ENCODE measurements at regions not wholly inside any gene's neighbourhood (a gene's known extent, or its start where the extent isn't known, plus 50 kb on each side); places are given as distances from the start of the nearest gene placed in this dataset.
"Not testable (repeated sequence)": the region's sequence is repeated elsewhere in the genome, so short reads cannot be mapped to it uniquely, and the experiment has no call there.

DNA sequence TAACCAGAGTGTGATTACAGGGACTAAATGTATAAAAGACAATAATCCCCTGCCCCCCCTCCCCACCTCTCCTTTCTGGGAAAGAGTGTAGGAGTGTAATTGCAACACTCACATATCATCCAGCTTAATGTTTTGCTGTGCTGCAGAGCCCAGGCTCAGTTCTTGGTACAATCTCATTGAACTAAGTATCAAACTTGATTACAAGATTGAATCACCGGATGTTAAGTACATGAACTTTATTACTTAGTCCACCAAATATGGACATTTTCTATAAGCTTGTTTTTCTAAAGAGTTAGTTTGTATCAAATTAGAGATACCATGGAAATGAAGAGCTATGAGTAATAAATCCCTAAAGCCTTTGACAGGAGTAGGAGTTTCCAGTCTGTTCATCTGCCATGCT, 559.1 kb downstream of the ZNF674 start:
- H3K27ac Mint-ChIP-seq = no peak overlapping the region
- DNase-seq = no peak
- intact Hi-C loops (cut with micrococcal nuclease) = loop anchor here (10.0 kb wide), 1 partner anchor 679 kb away; no protein-coding TSS in a partner anchor
- H3K27me3 Mint-ChIP-seq (ENCODE audit: low read depth) = no peaks in the 10 kb centered on the region
- peaks cover 1% of the 10 kb centered on the region for H3K9me3 Mint-ChIP-seq
- no peaks in the 10 kb centered on the region for H3K36me3 Mint-ChIP-seq (ENCODE audit: low read depth)
- H3K4me3 Mint-ChIP-seq = no peak overlapping the region
- no peaks in the 10 kb centered on the region for H3K4me1 Mint-ChIP-seq (ENCODE audit: low read depth)
- CTCF ChIA-PET = no interaction called here

DNA sequence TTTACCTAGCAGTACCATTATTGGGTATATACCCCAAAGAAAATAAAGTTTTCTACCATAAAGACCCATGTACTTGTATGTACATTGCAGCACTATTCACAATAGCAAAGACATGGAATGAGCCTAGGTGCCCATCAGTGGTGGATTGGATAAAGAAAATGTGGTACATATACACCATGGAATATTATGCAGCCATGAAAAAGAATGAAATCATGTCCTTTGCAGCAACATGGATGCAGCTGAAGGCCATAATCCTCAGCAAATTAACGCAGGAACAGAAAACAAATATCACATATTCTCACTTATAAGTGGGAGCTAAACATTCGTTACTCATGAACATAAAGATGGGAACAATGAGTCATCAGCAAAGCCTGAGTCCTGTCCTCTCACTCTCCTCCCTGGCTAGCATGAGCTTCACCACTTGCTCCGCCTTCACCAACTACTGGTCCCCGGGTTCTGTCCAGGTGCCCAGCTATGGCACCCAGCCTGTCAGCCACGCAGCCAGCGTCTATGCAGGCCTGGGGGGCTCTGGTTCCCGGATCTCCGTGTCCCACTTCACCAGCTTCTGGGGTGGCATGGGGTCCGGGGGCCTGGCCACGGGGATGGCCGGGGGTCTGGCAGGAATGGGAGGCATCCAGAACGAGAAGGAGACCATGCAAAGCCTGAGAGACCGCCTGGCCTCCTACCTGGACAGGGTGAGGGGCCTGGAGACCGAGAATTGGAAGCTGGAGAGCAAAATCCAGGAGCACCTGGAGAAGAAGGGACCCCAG, 562.1 kb downstream of the ZNF674 start:
- H3K9me3 Mint-ChIP-seq; H3K36me3 Mint-ChIP-seq (ENCODE audit: low read depth); H3K4me1 Mint-ChIP-seq (ENCODE audit: low read depth); CTCF ChIA-PET; H3K27me3 Mint-ChIP-seq (ENCODE audit: low read depth); H3K27ac Mint-ChIP-seq; DNase-seq; H3K4me3 Mint-ChIP-seq: not testable (repeated sequence)
- intact Hi-C loops (cut with micrococcal nuclease) = loop anchor here (10.0 kb wide), 1 partner anchor 682 kb away; no protein-coding TSS in a partner anchor

DNA sequence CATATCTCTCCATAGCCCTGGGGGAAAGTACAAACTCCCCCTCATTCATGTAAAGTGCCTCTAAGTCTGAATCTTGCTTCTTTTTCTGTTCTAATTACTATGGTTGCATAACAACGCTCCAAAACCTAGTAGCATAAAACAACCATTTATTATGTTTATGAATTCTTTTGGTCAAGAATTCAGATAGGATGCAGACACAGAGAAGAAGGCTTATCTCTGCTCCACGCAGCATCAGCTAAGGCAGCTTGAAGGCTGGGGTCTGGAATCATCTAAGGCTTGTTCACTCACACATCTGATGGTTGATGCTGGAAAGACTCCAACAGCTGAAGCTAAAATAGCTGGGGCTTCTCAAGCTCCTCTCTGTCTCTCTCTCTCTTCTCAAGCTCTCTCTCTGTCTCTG, 564.5 kb downstream of the ZNF674 start:
- Mint-ChIP-seq H3K27me3 (ENCODE audit: low read depth) (peaks cover 4% of the 10 kb centered on the region), H3K4me3 (no peak overlapping the region), H3K27ac (no peak overlapping the region), H3K4me1 (ENCODE audit: low read depth) (no peaks in the 10 kb centered on the region), H3K36me3 (ENCODE audit: low read depth) (no peaks in the 10 kb centered on the region), H3K9me3 (peaks cover 1% of the 10 kb centered on the region)
- no peak for DNase-seq
- intact Hi-C loops (cut with micrococcal nuclease) = loop anchor here (10.0 kb wide), 1 partner anchor 684 kb away; no protein-coding TSS in a partner anchor
- CTCF ChIA-PET = no interaction called here

DNA sequence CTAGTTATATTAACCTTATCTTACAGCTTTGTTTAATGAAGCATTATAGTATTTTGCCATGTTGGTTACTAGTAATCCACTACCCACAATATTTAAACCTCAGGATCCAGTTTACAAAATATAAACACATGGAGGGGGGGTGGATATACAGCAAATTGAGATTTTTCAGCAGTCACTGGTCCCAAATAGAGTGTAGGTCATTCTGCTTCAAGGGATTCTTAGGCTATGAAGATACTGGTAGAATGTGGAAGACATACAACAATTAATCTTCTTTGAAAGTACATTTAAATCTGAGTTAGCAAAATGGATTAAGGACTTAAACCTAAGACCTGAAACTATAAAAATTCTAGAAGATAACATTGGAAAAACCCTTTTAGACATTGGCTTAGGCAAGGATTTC, 569.6 kb downstream of the ZNF674 start:
- Mint-ChIP-seq H3K9me3 (no peaks in the 10 kb centered on the region), H3K4me3 (no peak overlapping the region), H3K27me3 (ENCODE audit: low read depth) (peaks cover 7% of the 10 kb centered on the region), H3K4me1 (ENCODE audit: low read depth) (no peaks in the 10 kb centered on the region), H3K36me3 (ENCODE audit: low read depth) (no peaks in the 10 kb centered on the region), H3K27ac (no peak overlapping the region)
- DNase-seq = no peak
- intact Hi-C loops (cut with micrococcal nuclease) = no loop called here
- CTCF ChIA-PET = no interaction called here

DNA sequence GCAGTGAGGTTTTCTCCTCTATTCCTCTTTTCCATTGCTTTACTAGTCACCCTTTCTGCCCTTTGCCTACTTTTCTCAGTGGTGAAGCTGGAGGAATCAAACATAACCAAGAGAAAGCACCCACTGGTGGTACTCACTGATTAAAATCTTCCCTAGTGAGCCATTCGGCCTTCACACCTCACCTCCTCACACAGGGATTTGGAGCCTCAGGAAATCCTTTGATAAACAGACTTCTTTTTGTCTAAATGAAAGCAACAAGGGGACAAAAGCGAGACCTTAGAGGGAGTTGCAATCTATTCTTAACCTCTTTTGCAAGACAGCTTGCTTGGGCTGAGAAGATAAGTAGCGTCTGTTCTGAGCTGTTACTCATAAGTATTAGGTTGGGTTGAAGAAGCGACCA, 572.6 kb downstream of the ZNF674 start:
- H3K4me3 Mint-ChIP-seq = no peak overlapping the region
- no peak overlapping the region for H3K27ac Mint-ChIP-seq
- H3K9me3 Mint-ChIP-seq = no peaks in the 10 kb centered on the region
- H3K4me1 Mint-ChIP-seq (ENCODE audit: low read depth) = no peaks in the 10 kb centered on the region
- CTCF ChIA-PET = no interaction called here
- H3K36me3 Mint-ChIP-seq (ENCODE audit: low read depth) = no peaks in the 10 kb centered on the region
- intact Hi-C loops (cut with micrococcal nuclease) = no loop called here
- H3K27me3 Mint-ChIP-seq (ENCODE audit: low read depth) = peaks cover 7% of the 10 kb centered on the region
- DNase-seq = no peak

DNA sequence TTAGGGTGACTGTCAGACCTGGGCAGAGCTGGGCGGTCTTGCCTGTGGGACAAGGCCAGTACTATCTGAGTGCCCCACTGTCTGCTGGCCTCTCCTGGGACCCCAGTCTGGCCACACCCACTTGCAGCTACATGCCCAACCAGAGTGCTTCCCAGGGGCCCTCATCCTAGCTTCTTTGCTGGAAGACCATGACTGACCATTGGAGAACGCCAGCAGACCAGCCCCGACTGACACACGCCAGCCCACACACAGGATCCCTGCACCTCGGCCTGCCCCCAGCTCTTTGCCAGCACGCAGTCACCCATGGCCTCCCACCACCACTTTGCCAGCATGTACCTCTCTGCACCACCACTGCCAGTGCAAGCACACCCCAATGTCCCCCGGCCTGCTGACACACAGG, 585.7 kb downstream of the ZNF674 start:
- intact Hi-C loops (cut with micrococcal nuclease) = no loop called here
- H3K4me3 Mint-ChIP-seq = no peak overlapping the region
- H3K9me3 Mint-ChIP-seq = no peaks in the 10 kb centered on the region
- H3K4me1 Mint-ChIP-seq (ENCODE audit: low read depth) = no peaks in the 10 kb centered on the region
- CTCF ChIA-PET = no interaction called here
- H3K36me3 Mint-ChIP-seq (ENCODE audit: low read depth) = no peaks in the 10 kb centered on the region
- no peaks in the 10 kb centered on the region for H3K27me3 Mint-ChIP-seq (ENCODE audit: low read depth)
- DNase-seq = no peak
- H3K27ac Mint-ChIP-seq = no peak overlapping the region

DNA sequence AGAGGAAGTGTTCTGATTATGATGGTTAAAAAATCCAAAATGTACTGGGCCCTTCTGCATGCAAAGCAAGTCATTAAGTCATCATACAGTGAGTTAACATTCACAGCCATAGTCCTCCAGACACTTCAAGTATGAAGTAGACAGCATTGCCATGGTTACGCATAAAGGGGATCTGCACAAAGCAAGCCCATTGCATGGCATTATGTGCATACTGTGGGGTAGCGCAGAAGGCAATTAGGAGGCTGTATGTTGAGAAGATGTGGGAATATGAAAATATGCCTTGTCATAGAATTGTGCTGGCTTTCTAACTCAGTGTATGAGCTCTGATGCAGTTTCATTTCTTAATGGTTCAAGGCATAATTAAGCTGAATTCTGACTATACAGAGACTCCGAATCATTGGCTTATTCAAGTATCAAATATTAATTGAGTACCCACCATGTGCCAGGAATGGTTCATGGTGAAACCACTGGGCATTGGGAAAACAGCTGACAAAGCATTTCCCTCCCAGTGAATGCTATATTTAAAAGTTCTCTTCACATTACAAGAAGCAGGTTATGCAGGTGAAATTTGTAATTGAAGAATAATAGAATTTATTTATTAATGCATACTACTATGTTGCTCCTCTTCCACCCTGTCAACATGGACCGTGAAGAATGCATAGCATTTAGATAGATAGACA, 588.9 kb downstream of the ZNF674 start:
- intact Hi-C loops (cut with micrococcal nuclease) = no loop called here
- Mint-ChIP-seq H3K27ac (no peak overlapping the region), H3K36me3 (ENCODE audit: low read depth) (no peaks in the 10 kb centered on the region), H3K9me3 (no peaks in the 10 kb centered on the region), H3K4me1 (ENCODE audit: low read depth) (peaks cover 1% of the 10 kb centered on the region), H3K27me3 (ENCODE audit: low read depth) (no peaks in the 10 kb centered on the region), H3K4me3 (no peak overlapping the region)
- CTCF ChIA-PET = no interaction called here
- no peak for DNase-seq

DNA sequence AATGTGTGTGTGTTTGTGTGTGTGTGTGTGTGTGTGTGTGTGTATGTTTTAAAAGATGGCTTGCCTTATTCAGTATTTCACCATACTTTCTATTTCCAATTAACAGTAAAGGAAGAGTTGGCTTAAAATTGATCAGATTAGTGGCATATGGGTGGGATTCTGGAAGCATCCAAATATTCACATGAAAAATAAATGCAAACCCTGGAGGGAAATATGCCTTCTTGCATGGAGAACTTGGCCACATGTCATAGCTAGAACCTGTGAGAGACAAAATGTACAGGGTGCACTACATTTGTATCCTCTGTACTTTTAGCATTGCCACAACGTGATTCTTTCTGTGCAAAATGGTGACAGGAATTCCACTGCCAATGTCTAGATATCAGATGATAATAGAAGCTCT, 589.6 kb downstream of the ZNF674 start:
- no peak for DNase-seq
- no peak overlapping the region for H3K27ac Mint-ChIP-seq
- intact Hi-C loops (cut with micrococcal nuclease) = no loop called here
- no peaks in the 10 kb centered on the region for H3K36me3 Mint-ChIP-seq (ENCODE audit: low read depth)
- H3K4me3 Mint-ChIP-seq = no peak overlapping the region
- H3K9me3 Mint-ChIP-seq = no peaks in the 10 kb centered on the region
- H3K27me3 Mint-ChIP-seq (ENCODE audit: low read depth) = no peaks in the 10 kb centered on the region
- CTCF ChIA-PET = no interaction called here
- H3K4me1 Mint-ChIP-seq (ENCODE audit: low read depth) = peaks cover 1% of the 10 kb centered on the region

DNA sequence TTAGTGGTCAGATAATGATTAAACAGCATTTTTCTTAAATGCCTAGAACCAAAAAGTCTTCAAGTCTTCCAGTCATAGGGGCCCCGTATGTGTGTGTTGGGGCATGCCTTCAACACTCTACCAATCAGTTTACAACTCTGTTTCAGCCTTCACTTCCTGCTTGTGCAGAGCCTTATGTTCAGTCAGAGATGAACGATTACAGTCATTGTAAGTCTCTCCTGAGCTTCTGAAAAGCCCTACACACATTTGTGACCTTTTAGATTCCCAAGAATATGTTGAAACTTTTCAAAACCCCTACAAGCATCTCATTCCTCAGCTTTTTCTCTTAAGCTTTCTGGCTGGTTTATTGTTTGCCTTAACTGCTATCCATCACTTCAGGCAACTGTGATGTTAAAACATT, 591.2 kb downstream of the ZNF674 start:
- H3K36me3 Mint-ChIP-seq (ENCODE audit: low read depth) = no peaks in the 10 kb centered on the region
- CTCF ChIA-PET = no interaction called here
- no peaks in the 10 kb centered on the region for H3K27me3 Mint-ChIP-seq (ENCODE audit: low read depth)
- H3K9me3 Mint-ChIP-seq = no peaks in the 10 kb centered on the region
- intact Hi-C loops (cut with micrococcal nuclease) = no loop called here
- H3K4me1 Mint-ChIP-seq (ENCODE audit: low read depth) = peaks cover 1% of the 10 kb centered on the region
- no peak overlapping the region for H3K4me3 Mint-ChIP-seq
- DNase-seq = no peak
- no peak overlapping the region for H3K27ac Mint-ChIP-seq

DNA sequence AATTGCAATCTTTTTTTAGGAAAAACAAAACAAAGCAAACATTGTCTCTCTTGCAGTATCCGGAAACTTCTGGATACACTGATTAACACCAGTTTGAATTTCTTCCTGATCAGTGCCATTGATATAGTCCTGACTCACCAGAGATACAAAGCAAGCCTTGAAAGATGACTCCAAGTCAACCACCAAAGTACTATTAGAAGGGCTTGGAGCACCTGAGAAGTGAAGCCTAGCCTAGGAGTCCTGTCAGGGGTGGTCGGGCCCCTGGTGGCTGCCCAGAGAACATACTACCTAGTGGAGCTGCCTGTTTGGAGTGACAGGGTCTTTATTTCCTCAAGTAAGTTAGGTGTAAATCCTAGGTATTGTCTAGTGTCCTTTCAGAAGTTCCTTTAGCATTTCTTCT, 593.2 kb downstream of the ZNF674 start:
- Mint-ChIP-seq H3K4me1 (ENCODE audit: low read depth) (peaks cover 1% of the 10 kb centered on the region), H3K9me3 (no peaks in the 10 kb centered on the region), H3K27ac (no peak overlapping the region), H3K36me3 (ENCODE audit: low read depth) (no peaks in the 10 kb centered on the region), H3K27me3 (ENCODE audit: low read depth) (no peaks in the 10 kb centered on the region), H3K4me3 (no peak overlapping the region)
- DNase-seq = no peak
- CTCF ChIA-PET = interaction anchor here (0.7 kb wide), 1 partner anchor 19 kb away, joined by 6 read pairs; no protein-coding TSS in a partner anchor
- intact Hi-C loops (cut with micrococcal nuclease) = no loop called here

DNA sequence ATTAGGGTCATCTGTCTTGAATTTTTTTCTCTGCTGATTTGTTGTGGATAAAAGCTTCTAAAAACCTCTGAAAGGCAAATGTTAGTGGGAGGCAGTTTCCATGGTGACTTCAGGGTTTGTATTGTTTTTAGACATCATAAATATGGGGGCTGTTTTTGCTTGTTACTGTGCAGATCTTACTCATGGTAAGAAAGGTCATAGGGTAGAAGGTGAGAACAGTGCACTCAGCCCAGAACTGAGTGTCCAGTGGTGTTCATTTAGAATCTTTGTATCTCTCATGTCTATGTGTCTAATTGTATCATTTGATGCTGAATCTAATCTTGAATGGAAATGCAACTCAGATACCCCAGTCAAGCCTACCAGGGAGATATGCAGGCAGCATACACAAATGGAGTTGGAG, 609.8 kb downstream of the ZNF674 start:
- Mint-ChIP-seq H3K27me3 (ENCODE audit: low read depth) (no peaks in the 10 kb centered on the region), H3K27ac (no peak overlapping the region), H3K9me3 (no peaks in the 10 kb centered on the region), H3K4me3 (no peak overlapping the region), H3K36me3 (ENCODE audit: low read depth) (no peaks in the 10 kb centered on the region), H3K4me1 (ENCODE audit: low read depth) (peaks cover 2% of the 10 kb centered on the region)
- DNase-seq = no peak
- CTCF ChIA-PET = no interaction called here
- intact Hi-C loops (cut with micrococcal nuclease) = no loop called here

DNA sequence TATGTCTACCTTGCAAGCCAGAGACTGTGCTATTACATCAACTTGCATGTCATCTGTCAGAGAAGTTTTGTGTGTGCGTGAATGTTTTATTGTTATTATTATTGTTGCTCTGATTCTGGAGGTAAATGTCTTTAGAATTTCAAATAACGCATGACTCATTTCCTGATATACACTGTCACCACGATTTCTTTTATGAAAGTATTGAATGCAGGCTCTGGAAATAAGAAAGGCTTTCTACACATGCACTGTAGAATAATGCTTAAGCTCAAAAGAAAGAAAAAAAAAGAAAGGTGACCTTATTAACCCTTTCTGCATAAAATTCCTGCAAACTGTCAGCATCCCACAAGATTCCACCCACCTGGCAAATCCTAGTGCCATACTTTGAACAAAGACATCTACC, 632.9 kb downstream of the ZNF674 start:
- no peaks in the 10 kb centered on the region for H3K36me3 Mint-ChIP-seq (ENCODE audit: low read depth)
- no peaks in the 10 kb centered on the region for H3K9me3 Mint-ChIP-seq
- no peak overlapping the region for H3K4me3 Mint-ChIP-seq
- no peak overlapping the region for H3K27ac Mint-ChIP-seq
- no peaks in the 10 kb centered on the region for H3K27me3 Mint-ChIP-seq (ENCODE audit: low read depth)
- no peak for DNase-seq
- CTCF ChIA-PET = no interaction called here
- H3K4me1 Mint-ChIP-seq (ENCODE audit: low read depth) = peaks cover 5% of the 10 kb centered on the region
- intact Hi-C loops (cut with micrococcal nuclease) = no loop called here

DNA sequence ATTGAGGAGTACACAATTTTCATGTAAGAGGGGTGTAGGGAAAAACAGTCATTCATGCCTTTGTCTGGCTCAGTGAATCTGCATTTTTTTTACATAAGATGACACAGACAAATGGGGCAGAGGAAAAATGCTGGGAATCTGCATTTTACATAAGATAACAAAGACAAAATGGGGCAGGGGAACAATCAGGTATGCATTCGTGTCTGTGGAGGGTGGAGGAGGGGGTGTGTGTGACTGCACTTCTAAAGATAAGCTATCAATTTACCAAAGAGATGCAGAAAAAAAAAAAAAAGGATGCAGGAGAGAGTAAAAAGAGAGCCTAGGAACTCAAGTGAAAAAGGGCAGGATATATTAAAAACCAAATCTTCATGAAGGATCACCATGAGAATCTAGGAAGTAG, 637.4 kb downstream of the ZNF674 start:
- Mint-ChIP-seq H3K27ac (no peak overlapping the region), H3K4me3 (no peak overlapping the region), H3K4me1 (ENCODE audit: low read depth) (peaks cover 9% of the 10 kb centered on the region), H3K36me3 (ENCODE audit: low read depth) (no peaks in the 10 kb centered on the region), H3K27me3 (ENCODE audit: low read depth) (no peaks in the 10 kb centered on the region), H3K9me3 (no peaks in the 10 kb centered on the region)
- intact Hi-C loops (cut with micrococcal nuclease) = no loop called here
- CTCF ChIA-PET = interaction anchor here (0.7 kb wide), 1 partner anchor 181 kb away, joined by 3 read pairs; no protein-coding TSS in a partner anchor
- no peak for DNase-seq

Data from activated naive CD4-positive, alpha-beta T cell treated with anti-CD3 and anti-CD28 coated beads for 36 hours (primary cell).